HEK293 (cell line): ENCODE measurements at regions not wholly inside any gene's neighbourhood (a gene's known extent, or its start where the extent isn't known, plus 50 kb on each side); places are given as distances from the start of the nearest gene placed in this dataset.

Source experiments
- CTCF ChIA-PET: fragments of 350-600 bp; formaldehyde crosslinking; extraction: SDS; loops from one replicate; lab custom pipeline; 2021; ENCODE audit warnings: antibody characterized with exemption; lab: Yijun Ruan, JAX
- POLR2A ChIA-PET: fragments of 300-600 bp; formaldehyde crosslinking; extraction: SDS; loops from one replicate; lab custom pipeline; 2020; ENCODE audit warnings: antibody characterized with exemption, inconsistent platforms; lab: Yijun Ruan, JAX
- H3K27ac ChIP-seq: fragments of 200-500 bp; sonication (Bioruptor generic); 2 replicates; pipeline ENCODE4 v1.5.1; 2014; ENCODE audit warnings: low read depth, low read length, control low read depth, inconsistent platforms; ENCODE audit errors: extremely low read depth
- H3K36me3 ChIP-seq, 2 experiments: fragments of 200-500 bp in 1 of 2; sonication (Bioruptor generic) in 1 of 2; 1 replicate in 1 of 2; 2 replicates in 1 of 2; pipeline ENCODE4 v1.5.1; 2014 to 2017; ENCODE audit warnings: inconsistent platforms in 2 of 2, low read length in 2 of 2; ENCODE audit not compliant: control insufficient read depth in 2 of 2, insufficient read depth in 1 of 2
- H3K4me1 ChIP-seq: fragments of 200-500 bp; sonication (Bioruptor generic); 2 replicates; pipeline ENCODE4 v1.5.1; 2014; ENCODE audit warnings: mild to moderate bottlenecking, low read length, inconsistent platforms; ENCODE audit not compliant: control insufficient read depth, insufficient read depth
- H3K4me3 ChIP-seq: 2 replicates; pipeline ENCODE4 v1.5.1; 2011; ENCODE audit warnings: low read depth, mild to moderate bottlenecking, control low read depth, low read length, moderate library complexity
- H3K9me3 ChIP-seq: fragments of 200-500 bp; sonication (Bioruptor generic); 2 replicates; pipeline ENCODE4 v1.5.1; 2014; ENCODE audit warnings: low read depth, low read length, inconsistent platforms; ENCODE audit not compliant: control insufficient read depth, insufficient read depth
- BCL11B ChIP-seq: fragments of 450-650 bp; formaldehyde crosslinking; IDR thresholded peaks from 2 replicates; pipeline ENCODE4 v1.5.1; 2016; ENCODE audit warnings: low read depth, missing biosample characterization, missing genetic modification characterization
- EGR2 ChIP-seq: fragments of 450-650 bp; formaldehyde crosslinking; IDR thresholded peaks from 2 replicates; pipeline ENCODE4 v1.5.1; 2016; ENCODE audit warnings: low read depth, missing biosample characterization, missing genetic modification characterization
- IKZF3 ChIP-seq: fragments of 450-650 bp; IDR thresholded peaks from 2 replicates; pipeline ENCODE4 v1.5.0; 2018; ENCODE audit warnings: missing biosample characterization, mild to moderate bottlenecking, missing genetic modification characterization, moderate library complexity
- KLF7 ChIP-seq: fragments of 450-650 bp; formaldehyde crosslinking; IDR thresholded peaks from 2 replicates; pipeline ENCODE4 v1.5.1; 2016; ENCODE audit warnings: missing biosample characterization, missing genetic modification characterization, borderline replicate concordance
- OVOL3 ChIP-seq: fragments of 450-650 bp; formaldehyde crosslinking; IDR thresholded peaks from 2 replicates; pipeline ENCODE4 v1.5.1; 2016; ENCODE audit warnings: missing biosample characterization, missing genetic modification characterization
- YY1 ChIP-seq: fragments of 450-650 bp; formaldehyde crosslinking; IDR thresholded peaks from 2 replicates; pipeline ENCODE4 v1.5.1; 2018; ENCODE audit warnings: missing biosample characterization, missing genetic modification characterization
- ZBTB20 ChIP-seq: fragments of 450-650 bp; formaldehyde crosslinking; IDR thresholded peaks from 2 replicates; pipeline ENCODE4 v1.5.1; 2016; ENCODE audit warnings: missing biosample characterization, missing genetic modification characterization
- ZBTB21 ChIP-seq: fragments of 450-650 bp; formaldehyde crosslinking; IDR thresholded peaks from 2 replicates; pipeline ENCODE4 v1.5.1; 2017; ENCODE audit warnings: missing biosample characterization, missing genetic modification characterization
- ZFHX2 ChIP-seq: fragments of 450-650 bp; formaldehyde crosslinking; conservative IDR thresholded peaks from 2 replicates; pipeline ENCODE4 v1.5.1; 2016; ENCODE audit warnings: missing biosample characterization, missing genetic modification characterization
- ZFP69B ChIP-seq: fragments of 450-650 bp; formaldehyde crosslinking; IDR thresholded peaks from 2 replicates; pipeline ENCODE4 v1.5.1; 2016; ENCODE audit warnings: missing biosample characterization, missing genetic modification characterization
- ZIC2 ChIP-seq: fragments of 450-650 bp; formaldehyde crosslinking; IDR thresholded peaks from 2 replicates; pipeline ENCODE4 v1.5.1; 2016; ENCODE audit warnings: missing biosample characterization, missing genetic modification characterization
- ZNF114 ChIP-seq: fragments of 450-650 bp; formaldehyde crosslinking; IDR thresholded peaks from 2 replicates; pipeline ENCODE4 v1.5.0; 2017; ENCODE audit warnings: missing biosample characterization, missing genetic modification characterization
- ZNF132 ChIP-seq: fragments of 450-650 bp; formaldehyde crosslinking; IDR thresholded peaks from 2 replicates; pipeline ENCODE4 v1.5.1; 2017; ENCODE audit warnings: missing biosample characterization, missing genetic modification characterization, borderline replicate concordance
- ZNF138 ChIP-seq: fragments of 450-650 bp; formaldehyde crosslinking; IDR thresholded peaks from 2 replicates; pipeline ENCODE4 v1.5.1; 2016; ENCODE audit warnings: missing biosample characterization, missing genetic modification characterization, borderline replicate concordance
- ZNF16 ChIP-seq: fragments of 450-650 bp; formaldehyde crosslinking; IDR thresholded peaks from 2 replicates; pipeline ENCODE4 v1.5.1; 2016; ENCODE audit warnings: low read depth, missing biosample characterization, missing genetic modification characterization
- ZNF350 ChIP-seq: fragments of 450-650 bp; formaldehyde crosslinking; IDR thresholded peaks from 2 replicates; pipeline ENCODE4 v1.5.0; 2017; ENCODE audit warnings: missing biosample characterization, mild to moderate bottlenecking, missing genetic modification characterization
- ZNF501 ChIP-seq: fragments of 450-650 bp; formaldehyde crosslinking; IDR thresholded peaks from 2 replicates; pipeline ENCODE4 v1.5.1; 2016; ENCODE audit warnings: missing biosample characterization, missing genetic modification characterization
- ZNF560 ChIP-seq: fragments of 450-650 bp; formaldehyde crosslinking; IDR thresholded peaks from 2 replicates; pipeline ENCODE4 v1.5.1; 2017; ENCODE audit warnings: missing biosample characterization, missing genetic modification characterization, borderline replicate concordance
- ZNF571 ChIP-seq: fragments of 450-650 bp; formaldehyde crosslinking; IDR thresholded peaks from 2 replicates; pipeline ENCODE4 v1.5.0; 2017; ENCODE audit warnings: missing biosample characterization, missing genetic modification characterization
- ZNF658 ChIP-seq: fragments of 450-650 bp; formaldehyde crosslinking; IDR thresholded peaks from 2 replicates; pipeline ENCODE4; 2016; ENCODE audit warnings: missing biosample characterization, missing genetic modification characterization
- ZNF670 ChIP-seq: fragments of 450-650 bp; formaldehyde crosslinking; IDR thresholded peaks from 2 replicates; pipeline ENCODE4 v1.5.1; 2016; ENCODE audit warnings: missing biosample characterization, missing genetic modification characterization, low read depth
- ZNF677 ChIP-seq: fragments of 450-650 bp; IDR thresholded peaks from 2 replicates; pipeline ENCODE4 v1.5.0; 2018; ENCODE audit warnings: missing biosample characterization, mild to moderate bottlenecking, missing genetic modification characterization, moderate library complexity
- ZNF747 ChIP-seq: fragments of 450-650 bp; formaldehyde crosslinking; IDR thresholded peaks from 2 replicates; pipeline ENCODE4 v1.5.1; 2016; ENCODE audit warnings: missing biosample characterization, missing genetic modification characterization
- ZNF768 ChIP-seq: fragments of 450-650 bp; formaldehyde crosslinking; IDR thresholded peaks from 2 replicates; pipeline ENCODE4 v1.5.1; 2018; ENCODE audit warnings: missing biosample characterization, mild to moderate bottlenecking, missing genetic modification characterization
- ZNF791 ChIP-seq: fragments of 450-650 bp; formaldehyde crosslinking; IDR thresholded peaks from 2 replicates; pipeline ENCODE4 v1.5.1; 2016; ENCODE audit warnings: missing biosample characterization, missing genetic modification characterization
- TF ChIP-seq, protein P1 (sequence below): fragments of 450-650 bp; formaldehyde crosslinking; IDR thresholded peaks from 2 replicates; pipeline ENCODE4 v1.5.1; 2016; ENCODE audit warnings: missing biosample characterization, missing genetic modification characterization
- TF ChIP-seq, protein P2 (sequence below): fragments of 450-650 bp; formaldehyde crosslinking; IDR thresholded peaks from 2 replicates; pipeline ENCODE4 v1.5.1; 2016; ENCODE audit warnings: missing biosample characterization, missing genetic modification characterization
- TF ChIP-seq, protein P3 (sequence below): fragments of 450-650 bp; formaldehyde crosslinking; IDR thresholded peaks from 2 replicates; pipeline ENCODE4 v1.5.1; 2016; ENCODE audit warnings: missing biosample characterization, missing genetic modification characterization, borderline replicate concordance

DNA sequence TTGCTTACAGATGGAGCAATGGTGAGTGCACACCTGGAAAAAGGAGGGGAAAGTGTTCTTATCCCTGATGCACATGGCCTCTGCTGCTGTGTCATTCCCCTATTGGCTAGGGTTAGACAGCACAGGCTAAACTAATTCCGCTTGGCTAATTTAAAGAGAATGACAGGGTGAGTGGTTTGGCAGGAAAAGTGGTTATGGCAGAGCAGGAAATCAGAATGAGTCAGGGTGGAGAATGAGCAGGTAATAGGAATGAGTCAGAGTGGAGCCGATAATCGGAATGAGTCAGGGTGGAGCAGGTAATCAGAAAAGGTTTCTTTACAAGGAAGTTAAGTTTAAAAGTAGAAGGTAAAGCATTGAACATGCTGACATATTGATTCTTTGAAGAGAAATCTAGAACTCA is 355.5 kb upstream of the HTR1E start:
- TF ChIP-seq ZNF501 (tag by site-specific recombination) (no peak), EGR2 (tag by site-specific recombination) (no peak), ZBTB21 (tag by site-specific recombination) (no peak), ZNF791 (tag by site-specific recombination) (no peak), ZNF350 (tag by site-specific recombination) (no peak)

DNA sequence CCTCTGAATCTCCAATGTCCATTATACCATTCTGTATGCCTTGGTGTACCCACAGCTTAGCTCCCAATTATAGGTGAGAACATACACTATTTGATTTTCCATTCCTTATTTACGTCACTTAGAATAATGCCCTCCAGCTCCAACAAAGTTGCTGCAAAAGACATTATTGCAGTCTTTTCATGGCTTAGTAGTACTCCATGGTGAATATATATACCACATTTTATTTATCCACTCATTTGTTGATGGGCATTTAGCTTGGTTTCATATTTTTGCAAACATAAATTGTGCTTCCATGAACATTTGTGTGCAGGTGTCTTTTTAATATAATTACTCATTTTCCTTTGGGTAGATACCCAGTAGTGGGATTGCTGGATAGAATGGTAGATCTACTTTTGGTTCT is 374.1 kb upstream of the HTR1E start:
- CTCF ChIA-PET: no interaction called here

More for the DNA sequence above, 355.5 kb upstream of the HTR1E start:
- no peaks in the 10 kb centered on the region for H3K4me1 ChIP-seq
- no peak overlapping the region for H3K27ac ChIP-seq
- no peaks in the 10 kb centered on the region for H3K9me3 ChIP-seq
- H3K4me3 ChIP-seq: no peak overlapping the region
- ChIA-PET CTCF (no interaction called here), POLR2A (no interaction called here)
- no peaks in the 10 kb centered on the region for H3K36me3 ChIP-seq

DNA sequence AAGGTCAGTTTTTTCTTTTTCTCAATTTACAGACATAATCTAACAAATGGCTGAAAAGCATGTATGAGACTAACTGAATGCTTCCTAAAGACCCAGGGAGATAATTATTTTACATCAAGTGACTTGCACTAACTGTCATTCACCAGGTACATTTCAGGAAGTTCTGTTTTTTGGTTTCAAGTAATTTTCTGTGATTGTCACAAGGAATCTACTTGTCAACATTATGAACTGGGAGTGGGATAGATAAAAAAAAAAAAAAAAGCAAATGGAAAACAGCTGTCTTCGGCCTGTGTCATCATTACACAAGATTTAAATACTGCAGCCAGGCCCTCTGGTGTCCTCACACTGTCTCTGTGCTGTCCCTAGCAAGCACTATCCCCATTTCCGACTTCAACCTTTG is 379.0 kb upstream of the HTR1E start:
- Histone ChIP-seq H3K4me3 (no peak overlapping the region), H3K4me1 (no peaks in the 10 kb centered on the region), H3K27ac (no peak overlapping the region), H3K36me3 (no peaks in the 10 kb centered on the region), H3K9me3 (no peaks in the 10 kb centered on the region)
- ChIA-PET POLR2A (no interaction called here), CTCF (no interaction called here)
- TF ChIP-seq YY1 (tag by site-specific recombination) (no peak), ZNF560 (tag by site-specific recombination) (no peak), ZBTB20 (tag by site-specific recombination) (no peak), KLF7 (tag by site-specific recombination) (no peak), BCL11B (tag by site-specific recombination) (no peak), ZNF132 (tag by site-specific recombination) (no peak), ZFP69B (tag by site-specific recombination) (no peak), ZNF571 (tag by site-specific recombination) (no peak), ZNF658 (tag by site-specific recombination) (no peak)
- TF ChIP-seq, protein P1, sequence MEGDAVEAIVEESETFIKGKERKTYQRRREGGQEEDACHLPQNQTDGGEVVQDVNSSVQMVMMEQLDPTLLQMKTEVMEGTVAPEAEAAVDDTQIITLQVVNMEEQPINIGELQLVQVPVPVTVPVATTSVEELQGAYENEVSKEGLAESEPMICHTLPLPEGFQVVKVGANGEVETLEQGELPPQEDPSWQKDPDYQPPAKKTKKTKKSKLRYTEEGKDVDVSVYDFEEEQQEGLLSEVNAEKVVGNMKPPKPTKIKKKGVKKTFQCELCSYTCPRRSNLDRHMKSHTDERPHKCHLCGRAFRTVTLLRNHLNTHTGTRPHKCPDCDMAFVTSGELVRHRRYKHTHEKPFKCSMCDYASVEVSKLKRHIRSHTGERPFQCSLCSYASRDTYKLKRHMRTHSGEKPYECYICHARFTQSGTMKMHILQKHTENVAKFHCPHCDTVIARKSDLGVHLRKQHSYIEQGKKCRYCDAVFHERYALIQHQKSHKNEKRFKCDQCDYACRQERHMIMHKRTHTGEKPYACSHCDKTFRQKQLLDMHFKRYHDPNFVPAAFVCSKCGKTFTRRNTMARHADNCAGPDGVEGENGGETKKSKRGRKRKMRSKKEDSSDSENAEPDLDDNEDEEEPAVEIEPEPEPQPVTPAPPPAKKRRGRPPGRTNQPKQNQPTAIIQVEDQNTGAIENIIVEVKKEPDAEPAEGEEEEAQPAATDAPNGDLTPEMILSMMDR (tag by site-specific recombination): no peak
- TF ChIP-seq, protein P2, sequence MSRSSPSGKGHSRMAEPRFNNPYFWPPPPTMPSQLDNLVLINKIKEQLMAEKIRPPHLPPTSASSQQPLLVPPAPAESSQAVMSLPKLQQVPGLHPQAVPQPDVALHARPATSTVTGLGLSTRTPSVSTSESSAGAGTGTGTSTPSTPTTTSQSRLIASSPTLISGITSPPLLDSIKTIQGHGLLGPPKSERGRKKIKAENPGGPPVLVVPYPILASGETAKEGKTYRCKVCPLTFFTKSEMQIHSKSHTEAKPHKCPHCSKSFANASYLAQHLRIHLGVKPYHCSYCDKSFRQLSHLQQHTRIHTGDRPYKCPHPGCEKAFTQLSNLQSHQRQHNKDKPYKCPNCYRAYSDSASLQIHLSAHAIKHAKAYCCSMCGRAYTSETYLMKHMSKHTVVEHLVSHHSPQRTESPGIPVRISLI (tag by site-specific recombination): no peak

More for the DNA sequence above, 374.1 kb upstream of the HTR1E start:
- Histone ChIP-seq H3K9me3 (no peaks in the 10 kb centered on the region), H3K4me3 (no peak overlapping the region), H3K27ac (no peak overlapping the region), H3K4me1 (no peaks in the 10 kb centered on the region), H3K36me3 (no peaks in the 10 kb centered on the region)
- POLR2A ChIA-PET: no interaction called here
- TF ChIP-seq ZNF747 (tag by site-specific recombination): no peak
- TF ChIP-seq IKZF3: no peak
- TF ChIP-seq, protein P3, sequence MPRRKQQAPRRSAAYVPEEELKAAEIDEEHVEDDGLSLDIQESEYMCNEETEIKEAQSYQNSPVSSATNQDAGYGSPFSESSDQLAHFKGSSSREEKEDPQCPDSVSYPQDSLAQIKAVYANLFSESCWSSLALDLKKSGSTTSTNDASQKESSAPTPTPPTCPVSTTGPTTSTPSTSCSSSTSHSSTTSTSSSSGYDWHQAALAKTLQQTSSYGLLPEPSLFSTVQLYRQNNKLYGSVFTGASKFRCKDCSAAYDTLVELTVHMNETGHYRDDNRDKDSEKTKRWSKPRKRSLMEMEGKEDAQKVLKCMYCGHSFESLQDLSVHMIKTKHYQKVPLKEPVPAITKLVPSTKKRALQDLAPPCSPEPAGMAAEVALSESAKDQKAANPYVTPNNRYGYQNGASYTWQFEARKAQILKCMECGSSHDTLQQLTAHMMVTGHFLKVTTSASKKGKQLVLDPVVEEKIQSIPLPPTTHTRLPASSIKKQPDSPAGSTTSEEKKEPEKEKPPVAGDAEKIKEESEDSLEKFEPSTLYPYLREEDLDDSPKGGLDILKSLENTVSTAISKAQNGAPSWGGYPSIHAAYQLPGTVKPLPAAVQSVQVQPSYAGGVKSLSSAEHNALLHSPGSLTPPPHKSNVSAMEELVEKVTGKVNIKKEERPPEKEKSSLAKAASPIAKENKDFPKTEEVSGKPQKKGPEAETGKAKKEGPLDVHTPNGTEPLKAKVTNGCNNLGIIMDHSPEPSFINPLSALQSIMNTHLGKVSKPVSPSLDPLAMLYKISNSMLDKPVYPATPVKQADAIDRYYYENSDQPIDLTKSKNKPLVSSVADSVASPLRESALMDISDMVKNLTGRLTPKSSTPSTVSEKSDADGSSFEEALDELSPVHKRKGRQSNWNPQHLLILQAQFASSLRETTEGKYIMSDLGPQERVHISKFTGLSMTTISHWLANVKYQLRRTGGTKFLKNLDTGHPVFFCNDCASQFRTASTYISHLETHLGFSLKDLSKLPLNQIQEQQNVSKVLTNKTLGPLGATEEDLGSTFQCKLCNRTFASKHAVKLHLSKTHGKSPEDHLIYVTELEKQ (tag by site-specific recombination): no peak
- no peak for TF ChIP-seq YY1 (tag by site-specific recombination)
- TF ChIP-seq ZNF768 (tag by site-specific recombination): no peak
- TF ChIP-seq ZNF16 (tag by site-specific recombination): no peak
- no peak for TF ChIP-seq ZNF114
- TF ChIP-seq ZNF677 (tag by site-specific recombination): no peak
- no peak for TF ChIP-seq ZIC2 (tag by site-specific recombination)
- TF ChIP-seq, protein P2 (tag by site-specific recombination): no peak
- TF ChIP-seq OVOL3: no peak
- no peak for TF ChIP-seq ZNF658 (tag by site-specific recombination)
- no peak for TF ChIP-seq ZNF670
- no peak for TF ChIP-seq ZFHX2 (tag by site-specific recombination)
- TF ChIP-seq ZNF138 (tag by site-specific recombination): no peak
